ENCODE measurements at regions not wholly inside any gene's neighbourhood (a gene's known extent, or its start where the extent isn't known, plus 50 kb on each side); places are given as distances from the start of the nearest gene placed in this dataset.
"Not testable (repeated sequence)": the region's sequence is repeated elsewhere in the genome, so short reads cannot be mapped to it uniquely, and the experiment has no call there.

GRCh38 chr5:128668921-128669320 lies 130.9 kb upstream of the FBN2 start:
- no peak for DNase-seq

GRCh38 chr5:128669803-128670202 lies 131.8 kb upstream of the FBN2 start:
- DNase-seq, result no peak

DNA sequence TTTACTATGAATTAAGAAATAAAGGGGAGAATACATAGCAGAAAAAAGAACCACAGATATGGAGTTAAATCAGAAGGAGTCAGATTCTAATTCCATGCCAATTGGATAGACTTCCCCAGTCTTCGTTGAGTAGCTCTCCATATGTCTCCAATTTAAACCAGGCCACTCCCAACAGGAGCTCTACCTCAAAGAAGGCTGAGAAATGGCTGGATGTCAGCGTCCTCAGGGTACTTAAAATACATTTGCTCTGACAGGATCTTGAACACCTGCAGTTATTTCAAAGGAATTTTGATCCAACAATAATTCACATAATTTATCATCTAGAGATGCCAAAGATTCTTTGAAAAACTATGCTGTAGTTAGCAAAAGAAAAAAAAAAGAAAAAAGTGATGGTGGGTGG lies 133.9 kb upstream of the FBN2 start:
- no peak for DNase-seq

- DNase-seq, result no peak
Measured at GRCh38 chr5:128673000-128673399, 135.0 kb upstream of the FBN2 start.

DNA sequence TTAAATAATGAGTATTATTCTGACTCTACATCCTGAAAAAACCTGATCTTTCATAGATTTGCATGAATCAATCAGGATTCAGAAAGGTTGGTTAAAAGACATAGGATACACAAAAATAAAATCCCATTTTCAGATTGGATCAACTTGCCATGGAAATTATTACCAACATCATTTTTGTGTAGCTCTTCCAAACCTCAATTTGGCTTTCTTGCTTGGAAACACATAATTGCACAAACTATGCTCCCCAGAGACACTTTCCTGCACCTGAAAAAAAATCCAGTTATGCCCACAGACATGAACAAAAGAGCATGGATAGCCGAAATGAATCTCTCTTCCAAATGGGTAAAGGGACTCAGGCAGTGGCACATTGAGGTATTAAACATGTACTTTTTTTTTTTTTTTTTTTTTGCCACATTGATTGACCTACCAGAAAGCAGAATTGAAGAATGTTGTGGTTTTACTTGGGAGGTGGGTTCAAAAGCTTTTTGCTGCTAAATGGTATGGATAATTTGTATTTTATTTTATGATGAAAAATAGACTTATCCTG lies 135.4 kb upstream of the FBN2 start:
- DNase-seq, result no peak

- no peak for DNase-seq
Measured at GRCh38 chr5:128673970-128674369, 135.9 kb upstream of the FBN2 start.

GRCh38 chr5:128674837-128675446 lies 136.9 kb upstream of the FBN2 start:
- peak; percentile 53 to 55 for DNase-seq

DNA sequence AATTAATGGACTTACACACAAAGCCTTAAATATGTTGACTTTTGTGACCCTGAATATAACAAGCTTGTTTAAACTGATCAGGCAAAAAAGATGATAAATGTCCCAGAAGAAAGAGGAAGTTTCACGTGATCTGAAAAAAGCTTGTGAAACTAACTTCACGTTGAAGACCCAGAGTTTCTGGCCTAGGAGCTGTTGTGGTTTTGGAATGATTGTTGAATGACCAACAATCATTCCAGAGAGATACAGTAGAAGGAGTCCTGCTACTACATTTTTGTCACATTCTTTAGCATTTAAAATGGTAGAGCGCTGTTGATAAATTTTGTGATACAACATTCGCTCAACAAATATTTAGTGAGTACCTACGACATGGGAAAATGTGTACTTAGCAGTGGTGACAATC lies 143.1 kb upstream of the FBN2 start:
- DNase-seq, result no peak

- DNase-seq, result no peak
Measured at GRCh38 chr5:128681764-128682592, 143.9 kb upstream of the FBN2 start.

- no peak for DNase-seq
Measured at GRCh38 chr5:128682669-128683068, 144.6 kb upstream of the FBN2 start.

- DNase-seq, result no peak
Measured at GRCh38 chr5:128684961-128685360, 146.9 kb upstream of the FBN2 start.

- no peak for DNase-seq
Measured at GRCh38 chr5:128687930-128688329, 149.9 kb upstream of the FBN2 start.

DNA sequence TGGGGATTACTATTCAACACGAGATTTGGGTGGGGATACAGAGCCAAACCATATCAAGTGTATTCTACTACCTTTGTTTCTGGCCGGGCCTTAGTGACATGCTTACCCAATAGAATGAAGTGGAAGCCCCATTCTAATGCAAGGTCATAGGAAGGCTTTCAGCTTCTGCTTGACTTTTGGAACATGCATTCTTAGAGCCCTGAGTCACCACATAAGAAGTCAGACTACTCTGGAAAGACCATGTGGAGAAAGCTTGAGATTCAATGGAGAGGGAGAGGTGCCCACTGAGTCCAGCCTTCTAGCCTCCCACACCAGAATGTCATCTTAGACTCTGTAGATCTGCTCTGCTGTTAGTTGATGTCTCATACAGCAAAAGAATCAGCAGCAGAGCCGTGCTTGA lies 155.7 kb upstream of the FBN2 start:
- no peak for DNase-seq

DNA sequence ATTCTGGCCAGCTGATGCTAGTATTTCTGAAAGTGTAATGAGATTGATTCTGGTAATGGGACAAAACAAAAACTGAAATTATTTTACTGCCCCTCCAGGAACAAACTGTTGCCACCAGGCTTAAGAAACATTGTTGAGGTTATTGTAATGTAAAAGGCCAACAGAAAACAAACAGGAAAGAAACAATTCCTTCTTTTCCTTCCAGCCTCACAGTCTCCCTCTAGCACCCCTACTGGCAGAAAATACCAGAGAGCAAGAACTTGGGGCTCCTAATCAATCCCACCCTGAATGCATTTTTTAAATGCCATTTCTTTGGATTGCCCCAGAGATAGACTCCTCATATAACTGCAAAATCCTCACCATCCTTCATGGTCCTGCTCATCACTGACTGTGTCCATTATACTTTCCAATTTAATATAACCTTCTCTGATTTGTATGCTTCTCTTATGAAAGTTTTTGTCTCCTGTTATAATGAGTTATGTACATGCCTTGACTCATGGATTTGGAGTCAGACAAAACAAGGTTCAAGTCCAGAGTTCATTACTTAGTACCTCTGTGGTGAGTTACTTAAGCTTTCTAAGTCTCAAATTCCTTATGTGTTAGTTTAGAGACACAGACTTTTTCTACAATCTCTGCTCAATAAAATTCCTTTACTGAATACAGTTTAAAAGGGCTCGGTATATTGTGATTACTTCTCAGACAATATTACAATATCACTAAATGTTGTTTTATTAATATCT lies 157.9 kb upstream of the FBN2 start:
- no peak for DNase-seq

GRCh38 chr5:128701301-128701700 lies 163.3 kb upstream of the FBN2 start:
- no peak for DNase-seq

DNA sequence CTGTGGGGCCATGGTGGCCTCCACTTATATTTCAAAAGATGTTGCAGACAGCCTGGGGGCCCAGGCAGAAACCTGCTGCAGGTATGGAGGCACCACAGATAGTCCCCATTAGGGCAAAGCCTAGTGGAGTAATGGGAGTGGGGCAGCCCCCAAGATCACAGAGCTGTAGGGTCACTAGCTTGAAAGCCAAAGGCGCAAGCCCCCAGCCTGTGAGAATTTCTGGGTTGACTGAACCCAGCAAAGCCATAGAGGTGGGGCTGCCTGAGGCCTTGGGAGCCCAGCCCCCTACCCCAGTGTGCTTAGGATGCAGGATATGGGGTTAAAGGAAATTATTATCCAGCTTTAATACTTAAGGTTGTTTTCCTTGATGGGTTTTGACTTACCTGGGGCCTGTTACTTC lies 165.3 kb upstream of the FBN2 start:
- no peak for DNase-seq

- DNase-seq, result no peak
Measured at GRCh38 chr5:128706269-128706668, 168.2 kb upstream of the FBN2 start.

DNA sequence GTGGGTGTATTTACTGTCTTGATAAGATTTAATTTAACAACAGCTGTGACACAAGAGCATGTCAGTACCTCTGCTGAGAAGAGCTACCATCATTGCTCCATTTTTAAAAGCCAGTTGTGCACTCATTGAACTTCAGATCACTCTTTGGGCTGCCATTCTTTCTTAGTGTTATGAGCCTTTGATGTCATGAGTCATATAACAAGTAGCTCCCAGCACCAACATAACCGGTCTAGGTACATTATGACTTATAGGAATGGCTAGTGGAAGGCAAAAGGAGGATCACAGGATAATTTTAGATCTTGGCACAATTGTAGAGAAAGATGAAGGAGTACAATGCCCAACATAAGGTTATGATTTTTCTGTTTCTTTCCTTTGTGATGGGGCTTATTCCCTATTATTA lies 170.8 kb upstream of the FBN2 start:
- DNase-seq, result no peak

- DNase-seq, result no peak
Measured at GRCh38 chr5:128711216-128711615, 173.2 kb upstream of the FBN2 start.

DNA sequence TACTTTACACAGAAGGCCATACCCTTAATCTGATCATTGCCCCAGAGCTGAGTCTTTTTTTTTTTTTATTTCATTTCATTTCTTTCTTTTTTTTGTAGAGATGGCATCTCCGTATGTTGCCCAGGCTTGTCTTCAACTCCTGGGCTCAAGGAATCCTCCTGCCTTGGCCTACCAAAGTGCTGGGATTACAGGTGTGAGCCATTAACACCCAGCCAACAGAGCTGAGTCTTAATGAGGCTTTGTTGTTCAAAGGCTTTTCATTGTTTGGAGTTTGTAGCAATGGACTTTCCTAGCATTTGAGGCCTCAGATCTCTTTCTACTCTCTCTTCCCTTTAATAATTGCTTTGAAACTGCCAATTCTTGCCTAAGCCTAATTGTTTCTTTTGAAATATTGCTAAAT lies 176.5 kb upstream of the FBN2 start:
- no peak for DNase-seq

- no peak for DNase-seq
Measured at GRCh38 chr5:128722551-128722950, 184.5 kb upstream of the FBN2 start.

- not testable (repeated sequence) for DNase-seq
Measured at GRCh38 chr5:128730021-128730420, 192.0 kb upstream of the FBN2 start.

DNA sequence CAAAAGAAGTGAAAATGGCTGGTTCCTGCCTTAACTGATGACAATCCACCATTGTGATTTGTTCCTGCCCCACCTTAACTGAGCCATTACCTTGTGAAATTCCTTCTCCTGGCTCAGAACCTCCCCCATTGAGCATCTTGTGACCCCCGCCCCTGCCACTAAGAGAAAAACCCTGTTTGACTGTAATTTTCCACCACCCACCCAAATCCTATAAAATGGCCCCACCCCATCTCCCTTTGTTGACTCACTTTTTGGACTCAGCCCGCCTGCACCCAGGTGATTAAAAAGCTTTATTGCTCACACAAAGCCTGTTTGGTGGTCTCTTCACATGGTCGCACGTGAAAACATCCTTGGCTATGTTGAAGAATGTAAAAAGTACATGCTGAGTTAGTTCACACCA lies 197.6 kb upstream of the FBN2 start:
- not testable (repeated sequence) for DNase-seq

DNA sequence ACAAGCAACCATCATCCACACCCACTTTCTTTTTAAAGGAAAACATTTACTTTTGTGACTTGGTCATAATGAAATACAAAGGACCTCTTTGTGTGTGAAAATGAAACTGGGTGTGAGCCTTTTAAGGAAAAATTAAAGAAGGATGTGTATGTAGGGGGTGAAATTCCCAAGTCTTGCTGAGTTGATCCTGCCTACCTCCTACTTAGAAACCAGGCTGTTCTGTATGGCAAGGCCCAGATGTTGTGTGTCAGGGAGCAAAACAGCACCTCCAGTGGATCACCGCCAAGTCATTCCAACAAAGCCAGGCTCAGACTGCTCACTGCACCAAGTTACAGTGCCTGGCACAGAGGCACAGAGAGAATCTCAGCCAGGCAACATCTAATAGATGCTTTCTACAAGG lies 198.5 kb upstream of the FBN2 start:
- DNase-seq, result no peak

All from activated T-cell treated with anti-CD3 and anti-CD28 coated beads, Interleukin-2, amount 50 U/mL, for 48 hours (primary cell).